SK-N-MC (cell line): ENCODE measurements at regions not wholly inside any gene's neighbourhood (a gene's known extent, or its start where the extent isn't known, plus 50 kb on each side); places are given as distances from the start of the nearest gene placed in this dataset.
"Not testable (repeated sequence)": the region's sequence is repeated elsewhere in the genome, so short reads cannot be mapped to it uniquely, and the experiment has no call there.

Experiments used
- DNase-seq: peaks from one replicate; pipeline ENCODE4 v3.0.0-alpha.2; 2011; ENCODE audit warnings: low read depth, low spot score
- H3K27ac ChIP-seq: fragments of 200-600 bp; sonication (generic); 2 replicates; pipeline ENCODE4 v1.5.1; 2016; ENCODE audit warnings: mixed run types
- H3K36me3 ChIP-seq: fragments of 200-600 bp; sonication (generic); 2 replicates; pipeline ENCODE4 v1.6.1; 2017; ENCODE audit warnings: antibody characterized with exemption, low read length, mixed read lengths; ENCODE audit not compliant: insufficient read depth
- H3K4me3 ChIP-seq: fragments of 200-600 bp; sonication (generic); 2 replicates; pipeline ENCODE4 v1.5.1; 2016
- H3K9ac ChIP-seq: fragments of 200-600 bp; sonication (generic); 2 replicates; pipeline ENCODE4 v1.8.0; 2017; ENCODE audit warnings: mixed run types, mixed read lengths; ENCODE audit not compliant: insufficient read length
- H3K9me3 ChIP-seq: fragments of 200-600 bp; sonication (generic); 2 replicates; pipeline ENCODE4 v1.6.1; 2017; ENCODE audit warnings: low read depth, mild to moderate bottlenecking, antibody characterized with exemption, low read length, moderate library complexity, mixed read lengths
- EZH2 ChIP-seq: fragments of 200-600 bp; sonication (generic); IDR thresholded peaks from one replicate; pipeline ENCODE4 v1.6.1; 2017; ENCODE audit warnings: antibody characterized with exemption
- FOXP2 ChIP-seq: optimal IDR thresholded peaks from 2 replicates; pipeline ENCODE3; 2011; ENCODE audit warnings: mild to moderate bottlenecking, moderate library complexity; ENCODE audit not compliant: insufficient read depth; ENCODE audit errors: extremely low read length, control extremely low read depth
- POLR2AphosphoS5 ChIP-seq: IDR thresholded peaks from 2 replicates; pipeline ENCODE4 v1.6.1; 2012; ENCODE audit warnings: mild to moderate bottlenecking, low read depth, low read length, borderline replicate concordance

GRCh38 chr17:26936645-26937044 lies 357.3 kb upstream of the WSB1 start:
- not testable (repeated sequence) for DNase-seq, H3K36me3 ChIP-seq, H3K9ac ChIP-seq, H3K9me3 ChIP-seq, H3K4me3 ChIP-seq, H3K27ac ChIP-seq

GRCh38 chr17:26937750-26938322 lies 356.1 kb upstream of the WSB1 start:
- H3K4me3 ChIP-seq, H3K36me3 ChIP-seq, H3K27ac ChIP-seq, H3K9ac ChIP-seq, H3K9me3 ChIP-seq, DNase-seq: not testable (repeated sequence)

- H3K27ac ChIP-seq, H3K4me3 ChIP-seq, H3K36me3 ChIP-seq, H3K9ac ChIP-seq, DNase-seq, H3K9me3 ChIP-seq: not testable (repeated sequence)
Measured at GRCh38 chr17:26939755-26940154, 354.2 kb upstream of the WSB1 start.

GRCh38 chr17:26940587-26940986 lies 353.3 kb upstream of the WSB1 start:
- H3K27ac ChIP-seq, DNase-seq, H3K9me3 ChIP-seq, H3K4me3 ChIP-seq, H3K36me3 ChIP-seq, H3K9ac ChIP-seq: not testable (repeated sequence)

GRCh38 chr17:26962255-26963162 lies 331.4 kb upstream of the WSB1 start:
- H3K27ac ChIP-seq = no peak overlapping the region
- TF ChIP-seq FOXP2 (no peak), POLR2AphosphoS5 (no peak), EZH2 (no peak)
- H3K4me3 ChIP-seq = no peak overlapping the region
- no peaks in the 10 kb centered on the region for H3K36me3 ChIP-seq
- DNase-seq = no peak
- H3K9ac ChIP-seq = no peak overlapping the region
- no peaks in the 10 kb centered on the region for H3K9me3 ChIP-seq

GRCh38 chr17:26963163-26963503 lies 330.8 kb upstream of the WSB1 start:
- Histone ChIP-seq H3K36me3 (no peaks in the 10 kb centered on the region), H3K9ac (no peak overlapping the region), H3K9me3 (no peaks in the 10 kb centered on the region), H3K4me3 (no peak overlapping the region), H3K27ac (no peak overlapping the region)
- TF ChIP-seq EZH2 (no peak), FOXP2 (no peak), POLR2AphosphoS5 (no peak)
- no peak for DNase-seq

GRCh38 chr17:26965898-26966624 lies 327.9 kb upstream of the WSB1 start:
- H3K9ac ChIP-seq, H3K36me3 ChIP-seq, H3K9me3 ChIP-seq, H3K27ac ChIP-seq, DNase-seq, H3K4me3 ChIP-seq: not testable (repeated sequence)

GRCh38 chr17:26966625-26967179 lies 327.2 kb upstream of the WSB1 start:
- H3K4me3 ChIP-seq, H3K27ac ChIP-seq, DNase-seq, H3K9ac ChIP-seq, H3K9me3 ChIP-seq, H3K36me3 ChIP-seq: not testable (repeated sequence)

GRCh38 chr17:26981845-26982425 lies 312.0 kb upstream of the WSB1 start:
- H3K9me3 ChIP-seq, H3K36me3 ChIP-seq, H3K9ac ChIP-seq, DNase-seq, H3K27ac ChIP-seq, H3K4me3 ChIP-seq: not testable (repeated sequence)

- H3K9me3 ChIP-seq, H3K36me3 ChIP-seq, H3K27ac ChIP-seq, H3K4me3 ChIP-seq, H3K9ac ChIP-seq, DNase-seq: not testable (repeated sequence)
Measured at GRCh38 chr17:26982563-26982962, 311.4 kb upstream of the WSB1 start.

GRCh38 chr17:26987851-26988250 lies 306.1 kb upstream of the WSB1 start:
- DNase-seq, H3K36me3 ChIP-seq, H3K4me3 ChIP-seq, H3K9me3 ChIP-seq, H3K27ac ChIP-seq, H3K9ac ChIP-seq: not testable (repeated sequence)

- H3K9ac ChIP-seq, DNase-seq, H3K4me3 ChIP-seq, H3K27ac ChIP-seq, H3K9me3 ChIP-seq, H3K36me3 ChIP-seq: not testable (repeated sequence)
Measured at GRCh38 chr17:26994648-26995047, 299.3 kb upstream of the WSB1 start.
